ENCODE measurements at regions not wholly inside any gene's neighbourhood (a gene's known extent, or its start where the extent isn't known, plus 50 kb on each side); places are given as distances from the start of the nearest gene placed in this dataset.

DNA sequence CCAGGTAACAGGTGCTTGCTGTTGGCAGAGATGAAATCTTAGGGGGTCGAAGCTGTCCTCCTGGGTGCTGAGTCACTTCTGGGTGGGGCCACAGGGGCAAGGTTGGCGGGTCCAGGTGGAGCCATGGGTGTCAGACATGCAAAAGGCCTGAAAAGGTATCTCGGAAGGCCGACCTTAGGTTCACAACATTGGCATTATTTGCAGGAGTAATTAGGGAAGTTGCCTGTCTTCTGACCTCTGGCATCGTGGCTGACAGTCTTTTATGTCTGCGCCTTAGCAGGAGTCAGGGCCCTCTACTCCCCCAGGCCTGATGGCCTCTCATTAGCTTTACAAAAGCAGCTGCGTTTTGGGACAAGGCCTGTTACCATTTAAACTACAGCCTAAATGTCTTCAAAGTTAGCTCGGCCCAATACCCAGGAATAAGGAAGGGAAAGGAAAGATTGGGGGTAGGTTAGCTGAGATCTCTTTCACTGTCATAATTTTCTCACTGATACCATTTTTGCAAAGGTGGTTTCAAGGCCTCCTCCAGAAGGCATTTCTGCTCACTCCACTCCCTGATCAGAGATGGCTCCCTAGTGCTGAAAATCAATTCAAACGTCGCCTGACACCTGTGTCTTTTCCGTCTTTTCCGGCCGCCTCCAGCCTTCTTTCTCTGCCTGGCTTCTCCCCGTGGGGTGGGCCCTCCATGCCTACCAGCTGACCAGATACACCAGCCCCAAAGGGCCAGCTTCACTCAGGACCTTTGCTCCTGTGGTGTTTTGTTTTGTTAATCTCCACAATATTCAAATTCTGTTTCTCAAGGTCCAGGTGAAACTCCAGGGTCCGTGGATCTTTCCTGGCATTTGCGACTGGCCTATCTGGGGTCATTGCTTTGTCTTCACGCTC, 90.8 kb downstream of the RHOB start:
- TF ChIP-seq, protein P1, sequence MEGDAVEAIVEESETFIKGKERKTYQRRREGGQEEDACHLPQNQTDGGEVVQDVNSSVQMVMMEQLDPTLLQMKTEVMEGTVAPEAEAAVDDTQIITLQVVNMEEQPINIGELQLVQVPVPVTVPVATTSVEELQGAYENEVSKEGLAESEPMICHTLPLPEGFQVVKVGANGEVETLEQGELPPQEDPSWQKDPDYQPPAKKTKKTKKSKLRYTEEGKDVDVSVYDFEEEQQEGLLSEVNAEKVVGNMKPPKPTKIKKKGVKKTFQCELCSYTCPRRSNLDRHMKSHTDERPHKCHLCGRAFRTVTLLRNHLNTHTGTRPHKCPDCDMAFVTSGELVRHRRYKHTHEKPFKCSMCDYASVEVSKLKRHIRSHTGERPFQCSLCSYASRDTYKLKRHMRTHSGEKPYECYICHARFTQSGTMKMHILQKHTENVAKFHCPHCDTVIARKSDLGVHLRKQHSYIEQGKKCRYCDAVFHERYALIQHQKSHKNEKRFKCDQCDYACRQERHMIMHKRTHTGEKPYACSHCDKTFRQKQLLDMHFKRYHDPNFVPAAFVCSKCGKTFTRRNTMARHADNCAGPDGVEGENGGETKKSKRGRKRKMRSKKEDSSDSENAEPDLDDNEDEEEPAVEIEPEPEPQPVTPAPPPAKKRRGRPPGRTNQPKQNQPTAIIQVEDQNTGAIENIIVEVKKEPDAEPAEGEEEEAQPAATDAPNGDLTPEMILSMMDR (IDR thresholded peaks at IDR 0.05), result no peak
- Histone ChIP-seq H4K20me1 (ENCODE audit: insufficient read depth, low read length) (no peaks in the 10 kb centered on the region), H3K9ac (ENCODE audit: insufficient read depth, low read length, poor library complexity, severe bottlenecking) (no peak overlapping the region), H3K27ac (ENCODE audit: low read depth in 1 of 2, low read length in 2 of 2) (no peak overlapping the region), H3K36me3 (replicated peaks in 1 of 2; ENCODE audit: control insufficient read depth in 1 of 2, insufficient read depth in 2 of 2, low read length in 2 of 2) (no peaks in the 10 kb centered on the region), H3K27me3 (ENCODE audit: control insufficient read depth in 2 of 2, insufficient read depth in 2 of 2, low read length in 2 of 2) (no peaks in the 10 kb centered on the region), H2AFZ (ENCODE audit: insufficient read depth, low read depth, low read length, poor library complexity, severe bottlenecking) (no peak overlapping the region), H3K4me3 (replicated peaks in 1 of 3; ENCODE audit: low read depth in 2 of 3, low read length in 3 of 3) (no peak overlapping the region), H3K4me2 (replicated peaks; ENCODE audit: extremely low read depth, low read length, poor library complexity, severe bottlenecking) (no peak overlapping the region), H3K79me2 (ENCODE audit: insufficient read depth, low read length) (no peaks in the 10 kb centered on the region), H3K9me3 (replicated peaks in 1 of 2; ENCODE audit: control insufficient read depth in 1 of 2, insufficient read depth in 1 of 2, low read length in 2 of 2) (no peaks in the 10 kb centered on the region), H3K4me1 (ENCODE audit: control insufficient read depth in 1 of 2, insufficient read depth in 2 of 2, low read length in 2 of 2) (no peaks in the 10 kb centered on the region)
- Mint-ChIP-seq H3K4me1 (no peaks in the 10 kb centered on the region), H3K4me3 (no peak overlapping the region), H3K9me3 (peaks cover 0 to 1% (median 0%) of the 10 kb centered on the region in 7 donors), H3K27me3 (ENCODE audit: low read depth in 3 of 3) (peaks cover 4 to 11% (median 6%) of the 10 kb centered on the region in 3 donors), H3K36me3 (no peaks in the 10 kb centered on the region), H3K27ac (peak overlapping the region in 1 of 7 donors; percentile 5)
- WGBS (ENCODE audit: insufficient coverage), result 83% methylated on average over 12 of the region's 17 CpGs
- no peak for DNase-seq
- intact Hi-C loops (cut with micrococcal nuclease), result no loop called here

DNA sequence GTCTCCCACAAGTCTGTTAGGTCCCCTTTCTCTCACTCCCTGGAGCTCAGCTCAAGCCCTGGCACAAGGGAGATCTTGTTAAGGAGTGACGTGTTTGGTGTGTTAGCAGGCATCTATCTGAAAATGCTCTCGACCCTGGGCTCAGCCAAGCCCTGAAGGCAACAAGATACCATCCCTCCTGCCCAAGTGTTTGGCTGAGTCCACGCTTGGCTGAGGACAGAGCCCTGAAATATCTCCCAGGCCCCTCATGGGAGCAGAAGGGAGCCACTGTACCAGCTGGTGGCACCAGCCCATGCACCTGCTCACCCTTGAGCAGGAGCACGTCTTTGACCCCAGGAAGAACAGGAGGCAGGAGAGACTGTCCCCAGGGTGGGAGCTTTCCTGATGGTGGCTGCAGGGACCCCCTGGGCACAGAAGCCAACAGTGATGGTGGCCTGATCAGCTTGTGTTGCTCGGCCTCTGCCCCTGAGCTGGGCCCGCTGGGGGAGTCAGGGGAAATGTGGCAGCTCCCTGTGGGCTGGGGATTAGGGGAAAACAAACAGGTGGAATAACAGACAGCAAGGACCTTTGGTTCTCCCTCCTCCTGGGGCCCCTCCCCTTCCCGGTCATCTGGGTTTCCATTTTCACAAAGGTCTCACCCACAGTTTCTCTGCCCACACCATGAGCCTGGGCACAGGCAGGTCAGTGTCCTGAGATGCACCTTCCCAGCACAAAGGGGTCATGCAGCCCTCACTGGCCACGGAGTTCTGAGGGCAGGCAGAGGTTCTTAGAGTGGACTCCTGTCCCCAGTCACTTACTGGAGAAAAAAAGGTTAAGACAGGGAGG, 91.6 kb downstream of the RHOB start:
- Mint-ChIP-seq H3K36me3 (no peaks in the 10 kb centered on the region), H3K4me1 (no peaks in the 10 kb centered on the region), H3K9me3 (peaks cover 0 to 1% (median 0%) of the 10 kb centered on the region in 7 donors), H3K27ac (no peak overlapping the region), H3K27me3 (ENCODE audit: low read depth in 3 of 3) (peaks cover 4 to 8% (median 5%) of the 10 kb centered on the region in 3 donors), H3K4me3 (no peak overlapping the region)
- no peaks in the 10 kb centered on the region for H3K36me3 ChIP-seq (replicated peaks in 1 of 2; ENCODE audit: control insufficient read depth in 1 of 2, insufficient read depth in 2 of 2, low read length in 2 of 2)
- no peak overlapping the region for H3K4me2 ChIP-seq (replicated peaks; ENCODE audit: extremely low read depth, low read length, poor library complexity, severe bottlenecking)
- H3K9ac ChIP-seq (ENCODE audit: insufficient read depth, low read length, poor library complexity, severe bottlenecking), result no peak overlapping the region
- H4K20me1 ChIP-seq (ENCODE audit: insufficient read depth, low read length), result no peaks in the 10 kb centered on the region
- DNase-seq, result no peak
- H3K27me3 ChIP-seq (ENCODE audit: control insufficient read depth in 2 of 2, insufficient read depth in 2 of 2, low read length in 2 of 2), result no peaks in the 10 kb centered on the region
- H3K79me2 ChIP-seq (ENCODE audit: insufficient read depth, low read length), result no peaks in the 10 kb centered on the region
- intact Hi-C loops (cut with micrococcal nuclease), result no loop called here
- no peaks in the 10 kb centered on the region for H3K9me3 ChIP-seq (replicated peaks in 1 of 2; ENCODE audit: control insufficient read depth in 1 of 2, insufficient read depth in 1 of 2, low read length in 2 of 2)
- WGBS (ENCODE audit: insufficient coverage), result 96% methylated on average over 3 of the region's 8 CpGs
- no peak overlapping the region for H3K27ac ChIP-seq (ENCODE audit: low read depth in 1 of 2, low read length in 2 of 2)
- no peak overlapping the region for H3K4me3 ChIP-seq (replicated peaks in 1 of 3; ENCODE audit: low read depth in 2 of 3, low read length in 3 of 3)
- H2AFZ ChIP-seq (ENCODE audit: insufficient read depth, low read depth, low read length, poor library complexity, severe bottlenecking), result no peak overlapping the region
- TF ChIP-seq, protein P1 (IDR thresholded peaks at IDR 0.05), result no peak
- no peaks in the 10 kb centered on the region for H3K4me1 ChIP-seq (ENCODE audit: control insufficient read depth in 1 of 2, insufficient read depth in 2 of 2, low read length in 2 of 2)
